Activated T-helper 1 cell treated with anti-CD3 and anti-CD28 coated beads, Interleukin-12 subunit alpha, Interleukin-12 subunit beta, Interleukin-2, Interleukin-4 antibody, amounts not matched to agents 30 ng/mL and 10 ng/mL and 1 ng/mL, durations not matched to agents 14 hours and 24 hours and 36 hours (primary cell): ENCODE measurements at regions not wholly inside any gene's neighbourhood (a gene's known extent, or its start where the extent isn't known, plus 50 kb on each side); places are given as distances from the start of the nearest gene placed in this dataset.
"Not testable (repeated sequence)": the region's sequence is repeated elsewhere in the genome, so short reads cannot be mapped to it uniquely, and the experiment has no call there.

Experiments
- DNase-seq: peaks from one replicate; pipeline ENCODE4 v3.0.0; 2021; ENCODE audit warnings: low spot score
- H3K27ac Mint-ChIP-seq: one replicate; pipeline ENCODE4 v1.8.0; 2021; ENCODE audit warnings: mild to moderate bottlenecking, mixed read lengths
- H3K27me3 Mint-ChIP-seq: one replicate; pipeline ENCODE4 v1.8.0; 2022; ENCODE audit warnings: mild to moderate bottlenecking, moderate library complexity, mixed read lengths; ENCODE audit not compliant: insufficient read depth
- H3K36me3 Mint-ChIP-seq: one replicate; pipeline ENCODE4 v1.8.0; 2021; ENCODE audit warnings: low read depth, mixed read lengths
- H3K4me1 Mint-ChIP-seq: one replicate; pipeline ENCODE4 v1.8.0; 2021; ENCODE audit warnings: low read depth, mixed read lengths
- H3K4me3 Mint-ChIP-seq: one replicate; pipeline ENCODE4 v1.8.0; 2021; ENCODE audit warnings: mild to moderate bottlenecking, moderate library complexity, mixed read lengths
- H3K9me3 Mint-ChIP-seq: one replicate; pipeline ENCODE4 v1.8.0; 2021; ENCODE audit warnings: mixed read lengths
- intact Hi-C: fragments of 100-400 bp; cut with micrococcal nuclease; formaldehyde crosslinking; loops from one replicate; pipeline ENCODE4 v1.15.1; 2024

- Mint-ChIP-seq H3K4me1 (no peaks in the 10 kb centered on the region), H3K27me3 (peaks cover 7% of the 10 kb centered on the region), H3K9me3 (no peaks in the 10 kb centered on the region), H3K4me3 (no peak overlapping the region), H3K36me3 (no peaks in the 10 kb centered on the region), H3K27ac (no peak overlapping the region)
- intact Hi-C loops, result no loop called here
- DNase-seq, result no peak
Observed at GRCh38 chr7:65609131-65609530, 235.5 kb downstream of the ZNF92 start.

- H3K9me3 Mint-ChIP-seq, H3K4me3 Mint-ChIP-seq, H3K27me3 Mint-ChIP-seq, H3K36me3 Mint-ChIP-seq, H3K4me1 Mint-ChIP-seq, H3K27ac Mint-ChIP-seq, DNase-seq, intact Hi-C loops: not testable (repeated sequence)
Observed at GRCh38 chr7:65613644-65614289, 240.1 kb downstream of the ZNF92 start.

- H3K9me3 Mint-ChIP-seq, DNase-seq, intact Hi-C loops, H3K27me3 Mint-ChIP-seq, H3K4me3 Mint-ChIP-seq, H3K4me1 Mint-ChIP-seq, H3K36me3 Mint-ChIP-seq, H3K27ac Mint-ChIP-seq: not testable (repeated sequence)
Observed at GRCh38 chr7:65616111-65616510, 242.5 kb downstream of the ZNF92 start.

GRCh38 chr7:65620216-65620615 lies 246.6 kb downstream of the ZNF92 start:
- DNase-seq, H3K27ac Mint-ChIP-seq, H3K9me3 Mint-ChIP-seq, H3K36me3 Mint-ChIP-seq, intact Hi-C loops, H3K4me3 Mint-ChIP-seq, H3K27me3 Mint-ChIP-seq, H3K4me1 Mint-ChIP-seq: not testable (repeated sequence)

GRCh38 chr7:65621580-65622201 lies 248.0 kb downstream of the ZNF92 start:
- H3K4me3 Mint-ChIP-seq, H3K4me1 Mint-ChIP-seq, DNase-seq, H3K36me3 Mint-ChIP-seq, H3K9me3 Mint-ChIP-seq, intact Hi-C loops, H3K27ac Mint-ChIP-seq: not testable (repeated sequence)
- peaks cover 14% of the 10 kb centered on the region for H3K27me3 Mint-ChIP-seq

- H3K27me3 Mint-ChIP-seq, H3K4me3 Mint-ChIP-seq, H3K36me3 Mint-ChIP-seq, H3K27ac Mint-ChIP-seq, DNase-seq, intact Hi-C loops, H3K4me1 Mint-ChIP-seq, H3K9me3 Mint-ChIP-seq: not testable (repeated sequence)
Observed at GRCh38 chr7:65631236-65631635, 241.6 kb upstream of the VKORC1L1 start.

DNA sequence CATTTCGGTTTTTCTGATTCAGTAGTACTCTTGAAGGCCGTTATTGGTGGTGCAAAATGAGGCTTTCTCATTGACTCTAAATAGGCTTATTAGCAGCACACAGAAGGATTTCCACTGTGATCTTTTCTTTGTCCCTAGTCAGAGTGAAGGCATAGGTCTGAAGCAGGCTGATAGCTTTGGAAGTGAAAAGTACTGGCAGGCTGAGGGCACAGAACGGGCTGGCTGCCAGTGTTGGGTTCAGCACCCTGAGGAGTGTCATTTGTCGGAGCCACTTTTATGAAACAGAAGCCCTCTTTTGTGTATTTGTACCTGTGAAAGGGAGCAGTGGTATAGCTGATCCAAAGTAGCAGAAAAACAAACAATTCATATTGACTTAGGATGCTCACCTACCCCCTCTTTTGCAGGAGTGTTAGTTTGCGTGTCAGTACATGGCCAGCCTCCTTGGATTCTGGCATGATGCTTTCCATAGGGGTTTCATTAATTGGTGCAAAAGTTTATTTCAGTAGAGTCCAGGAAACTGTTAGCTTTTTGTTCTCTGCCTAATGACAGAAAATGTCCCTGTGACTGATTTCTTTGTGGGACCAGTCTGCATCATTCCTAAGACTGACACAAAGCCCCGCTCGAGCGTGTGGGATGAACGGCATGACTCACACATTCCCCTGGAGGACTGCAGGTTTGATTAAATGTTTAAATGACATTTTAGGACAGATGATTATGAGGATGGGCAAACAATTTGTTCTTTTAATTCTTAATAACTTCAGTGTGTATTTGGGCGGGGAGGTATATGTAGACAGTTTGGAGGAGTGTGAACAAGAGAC lies 239.1 kb upstream of the VKORC1L1 start:
- H3K4me1 Mint-ChIP-seq, H3K27ac Mint-ChIP-seq, H3K9me3 Mint-ChIP-seq, H3K27me3 Mint-ChIP-seq, DNase-seq, H3K36me3 Mint-ChIP-seq, H3K4me3 Mint-ChIP-seq, intact Hi-C loops: not testable (repeated sequence)

- H3K27me3 Mint-ChIP-seq, result not testable (repeated sequence)
Observed at GRCh38 chr7:65638918-65639317, 234.0 kb upstream of the VKORC1L1 start.

DNA sequence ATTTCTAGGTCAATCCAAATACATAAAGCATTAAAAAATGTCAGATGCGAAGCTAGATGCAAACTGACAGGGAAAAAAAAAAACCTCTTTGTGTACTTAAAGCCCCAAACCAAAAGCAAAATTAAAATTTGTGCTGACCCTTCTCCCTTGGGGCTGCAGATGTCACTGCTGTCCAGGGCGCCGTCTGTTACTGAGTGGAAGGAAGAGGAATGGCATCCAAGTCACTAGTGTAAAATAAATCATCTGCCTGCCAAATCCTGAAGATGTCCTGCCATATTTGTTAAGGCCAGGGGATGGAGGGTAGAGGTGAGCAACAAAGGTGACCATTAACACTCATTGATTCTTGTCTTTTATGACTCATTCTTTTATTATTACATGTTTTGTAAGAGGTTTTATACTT lies 233.2 kb upstream of the VKORC1L1 start:
- not testable (repeated sequence) for H3K36me3 Mint-ChIP-seq

More at GRCh38 chr7:65638918-65639317, 234.0 kb upstream of the VKORC1L1 start:
- DNase-seq, H3K4me3 Mint-ChIP-seq, H3K36me3 Mint-ChIP-seq, H3K4me1 Mint-ChIP-seq, H3K9me3 Mint-ChIP-seq, H3K27ac Mint-ChIP-seq, intact Hi-C loops: not testable (repeated sequence)

DNA sequence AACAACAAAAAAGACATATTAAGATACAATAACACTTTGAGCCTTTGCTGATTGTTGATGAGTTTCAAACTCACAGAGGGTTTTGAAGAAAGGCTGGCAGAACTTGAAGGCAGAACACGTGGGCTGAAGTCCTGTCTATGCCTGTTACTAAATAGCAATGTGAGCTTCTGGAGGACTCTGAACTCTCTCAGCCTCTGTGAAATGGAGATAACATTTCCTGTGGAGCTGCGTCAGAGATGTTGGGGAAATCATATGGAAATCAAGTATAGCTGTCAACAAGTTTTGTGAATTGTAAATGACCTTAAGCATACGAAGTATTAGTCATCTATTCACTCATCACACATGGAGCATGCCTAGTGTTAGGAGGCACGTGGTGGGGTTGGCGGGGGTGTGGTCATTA lies 229.4 kb upstream of the VKORC1L1 start:
- H3K27ac Mint-ChIP-seq, H3K9me3 Mint-ChIP-seq, DNase-seq, intact Hi-C loops, H3K27me3 Mint-ChIP-seq, H3K4me3 Mint-ChIP-seq, H3K36me3 Mint-ChIP-seq, H3K4me1 Mint-ChIP-seq: not testable (repeated sequence)

More for the DNA sequence above, 233.2 kb upstream of the VKORC1L1 start:
- H3K4me1 Mint-ChIP-seq, H3K27ac Mint-ChIP-seq, H3K9me3 Mint-ChIP-seq, intact Hi-C loops, H3K4me3 Mint-ChIP-seq, DNase-seq, H3K27me3 Mint-ChIP-seq: not testable (repeated sequence)

DNA sequence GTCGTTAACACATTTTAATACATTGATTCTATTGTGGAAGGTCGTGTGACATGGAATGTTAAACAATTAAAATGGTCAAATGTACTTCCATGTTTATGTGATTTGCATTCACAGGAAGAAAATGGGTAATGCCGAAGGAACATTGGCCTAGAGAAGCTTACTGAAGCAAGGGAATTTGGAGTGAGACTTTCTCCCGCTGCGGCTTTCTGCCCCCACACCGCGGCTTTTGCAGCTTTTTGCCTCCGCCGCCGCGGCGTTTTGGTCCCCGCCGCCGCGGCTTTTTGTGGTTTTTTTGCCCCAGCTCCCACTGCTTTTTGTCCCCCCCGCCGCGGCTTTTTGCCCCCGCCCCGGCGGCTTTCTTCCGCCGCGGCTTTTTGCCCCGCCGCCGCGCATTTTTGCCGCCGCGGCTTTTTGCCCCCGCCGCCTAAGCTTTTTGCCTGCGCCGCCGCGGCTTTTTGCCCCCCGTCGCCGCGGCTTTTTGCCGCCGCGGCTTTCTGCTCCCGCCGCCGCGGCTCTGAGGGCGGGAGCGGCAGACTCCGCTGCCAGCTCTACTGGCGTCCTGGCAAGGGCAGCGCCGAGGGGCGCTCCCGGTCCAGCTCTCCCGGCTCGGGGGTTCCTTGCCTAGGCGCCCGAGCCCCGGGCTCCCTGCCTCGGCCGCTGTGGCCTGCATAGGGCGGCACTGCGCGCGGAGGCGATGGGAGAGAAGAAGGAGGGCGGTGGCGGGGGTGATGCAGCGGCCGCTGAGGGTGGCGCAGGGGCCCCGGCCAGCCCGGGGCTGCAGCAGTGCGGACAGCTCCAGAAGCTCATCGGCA lies 225.5 kb upstream of the VKORC1L1 start:
- DNase-seq, H3K27ac Mint-ChIP-seq, H3K4me1 Mint-ChIP-seq, intact Hi-C loops, H3K4me3 Mint-ChIP-seq, H3K27me3 Mint-ChIP-seq, H3K36me3 Mint-ChIP-seq: not testable (repeated sequence)
- peaks cover 12% of the 10 kb centered on the region for H3K9me3 Mint-ChIP-seq

DNA sequence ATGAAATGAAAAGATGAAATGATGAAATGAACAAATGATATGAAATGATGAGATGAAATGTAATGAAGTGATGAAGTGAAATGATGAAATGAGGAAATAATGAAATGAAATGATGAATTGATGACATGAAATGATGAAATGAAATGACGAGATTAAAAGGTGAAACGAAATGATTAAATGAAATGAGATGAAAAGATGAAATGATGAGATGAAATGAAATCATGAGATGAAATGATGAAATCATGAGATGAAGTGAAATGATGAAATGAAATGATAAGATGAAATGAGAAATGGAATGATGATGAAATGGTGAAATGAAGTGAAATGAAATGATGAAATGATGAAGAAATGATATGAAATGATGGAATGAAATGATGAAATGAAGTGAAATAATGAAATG lies 221.7 kb upstream of the VKORC1L1 start:
- intact Hi-C loops, H3K4me3 Mint-ChIP-seq, H3K27ac Mint-ChIP-seq, H3K4me1 Mint-ChIP-seq, H3K36me3 Mint-ChIP-seq, DNase-seq, H3K27me3 Mint-ChIP-seq: not testable (repeated sequence)
- peaks cover 12% of the 10 kb centered on the region for H3K9me3 Mint-ChIP-seq
